MM.1S (cell line): ENCODE measurements at regions not wholly inside any gene's neighbourhood (a gene's known extent, or its start where the extent isn't known, plus 50 kb on each side); places are given as distances from the start of the nearest gene placed in this dataset.
A peak's percentile ranks its signal among the peaks of the same experiment; 100 is the strongest.
"Not testable (repeated sequence)": the region's sequence is repeated elsewhere in the genome, so short reads cannot be mapped to it uniquely, and the experiment has no call there.

Experiments
- DNase-seq: peaks from one replicate; pipeline ENCODE4 v3.0.0-alpha.2; 2015
- H2AFZ ChIP-seq: fragments of 300-600 bp; sonication (generic); 2 replicates; pipeline ENCODE4 v1.6.0; 2016; ENCODE audit warnings: antibody characterized with exemption, low read length
- H3F3A ChIP-seq: fragments of 300-600 bp; sonication (generic); 2 replicates; pipeline ENCODE4 v1.6.1; 2016; ENCODE audit warnings: mild to moderate bottlenecking, antibody characterized with exemption, low read length, moderate library complexity, mixed read lengths; ENCODE audit not compliant: insufficient read depth
- H3K27ac ChIP-seq: fragments of 300-600 bp; sonication (generic); 2 replicates; pipeline ENCODE4 v1.5.1; 2016; ENCODE audit warnings: mild to moderate bottlenecking, low read length
- H3K27me3 ChIP-seq: fragments of 300-600 bp; sonication (generic); replicated peaks from 2 replicates; pipeline ENCODE4 v1.6.0; 2016; ENCODE audit warnings: low read length; ENCODE audit not compliant: insufficient read depth
- H3K36me3 ChIP-seq: fragments of 300-600 bp; sonication (generic); replicated peaks from 2 replicates; pipeline ENCODE4 v1.6.1; 2016; ENCODE audit warnings: mild to moderate bottlenecking, low read length, mixed read lengths; ENCODE audit not compliant: insufficient read depth
- H3K4me1 ChIP-seq: fragments of 300-600 bp; sonication (generic); 2 replicates; pipeline ENCODE4 v1.6.1; 2016; ENCODE audit warnings: low read length, mixed read lengths
- H3K4me2 ChIP-seq: fragments of 300-600 bp; sonication (generic); 2 replicates; pipeline ENCODE4 v1.6.0; 2016; ENCODE audit warnings: low read depth, low read length
- H3K4me3 ChIP-seq: fragments of 300-600 bp; sonication (generic); 2 replicates; pipeline ENCODE4 v1.5.1; 2016; ENCODE audit warnings: low read length, mixed read lengths
- H3K79me2 ChIP-seq: fragments of 300-600 bp; sonication (generic); 2 replicates; pipeline ENCODE4 v1.6.1; 2016; ENCODE audit warnings: mixed run types, low read length, mixed read lengths
- H3K9ac ChIP-seq: fragments of 300-600 bp; sonication (generic); 2 replicates; pipeline ENCODE4 v1.6.1; 2016; ENCODE audit warnings: low read length, mixed read lengths
- H3K9me2 ChIP-seq: fragments of 300-600 bp; sonication (generic); replicated peaks from 2 replicates; pipeline ENCODE4 v1.6.1; 2016; ENCODE audit warnings: mild to moderate bottlenecking, low read length, mixed read lengths; ENCODE audit not compliant: insufficient read depth
- H3K9me3 ChIP-seq: fragments of 300-600 bp; sonication (generic); replicated peaks from 2 replicates; pipeline ENCODE4 v1.6.1; 2016; ENCODE audit warnings: mild to moderate bottlenecking, low read length, mixed read lengths; ENCODE audit not compliant: insufficient read depth
- H4K20me1 ChIP-seq: fragments of 300-600 bp; sonication (generic); 2 replicates; pipeline ENCODE4 v1.6.1; 2016; ENCODE audit warnings: mild to moderate bottlenecking, low read length, moderate library complexity, mixed read lengths; ENCODE audit not compliant: insufficient read depth
- EZH2 ChIP-seq: fragments of 300-600 bp; sonication (generic); optimal IDR thresholded peaks from 2 replicates; pipeline ENCODE3; 2017; ENCODE audit warnings: low read depth, mild to moderate bottlenecking, antibody characterized with exemption, low read length, mixed read lengths
- EZH2phosphoT487 ChIP-seq: fragments of 300-600 bp; sonication (generic); IDR thresholded peaks from 2 replicates; pipeline ENCODE4 v1.6.1; 2018; ENCODE audit warnings: antibody characterized with exemption, low read length
- TF ChIP-seq, protein P1 (sequence below): fragments of 300-600 bp; sonication (generic); IDR thresholded peaks from 2 replicates; pipeline ENCODE4 v1.5.1; 2016; ENCODE audit warnings: antibody characterized with exemption, low read length, mixed read lengths

DNA sequence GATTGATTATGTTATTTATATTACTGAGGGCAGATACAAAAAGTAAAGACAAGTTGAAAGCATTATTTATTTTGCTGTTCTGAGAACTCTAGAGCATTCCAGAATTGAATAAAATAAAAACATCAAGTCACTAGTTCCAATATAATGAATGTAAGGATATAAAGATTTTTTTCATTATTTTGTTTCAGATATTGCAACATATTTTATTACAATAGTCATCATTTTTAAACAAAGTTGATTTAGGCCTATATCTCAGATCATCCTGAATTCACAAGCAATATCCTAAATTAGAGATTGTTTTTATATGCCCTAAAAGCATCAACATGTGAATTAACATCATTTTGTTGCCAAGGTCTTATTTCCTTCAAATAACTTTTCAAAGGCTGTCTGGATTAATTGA, 535.6 kb upstream of the KCND2 start:
- no peaks in the 10 kb centered on the region for H3K79me2 ChIP-seq
- H3K4me1 ChIP-seq, result no peaks in the 10 kb centered on the region
- H3K27me3 ChIP-seq, result no peaks in the 10 kb centered on the region
- H3F3A ChIP-seq, result no peaks in the 10 kb centered on the region
- TF ChIP-seq EZH2phosphoT487 (no peak), EZH2 (no peak)
- TF ChIP-seq, protein P1, sequence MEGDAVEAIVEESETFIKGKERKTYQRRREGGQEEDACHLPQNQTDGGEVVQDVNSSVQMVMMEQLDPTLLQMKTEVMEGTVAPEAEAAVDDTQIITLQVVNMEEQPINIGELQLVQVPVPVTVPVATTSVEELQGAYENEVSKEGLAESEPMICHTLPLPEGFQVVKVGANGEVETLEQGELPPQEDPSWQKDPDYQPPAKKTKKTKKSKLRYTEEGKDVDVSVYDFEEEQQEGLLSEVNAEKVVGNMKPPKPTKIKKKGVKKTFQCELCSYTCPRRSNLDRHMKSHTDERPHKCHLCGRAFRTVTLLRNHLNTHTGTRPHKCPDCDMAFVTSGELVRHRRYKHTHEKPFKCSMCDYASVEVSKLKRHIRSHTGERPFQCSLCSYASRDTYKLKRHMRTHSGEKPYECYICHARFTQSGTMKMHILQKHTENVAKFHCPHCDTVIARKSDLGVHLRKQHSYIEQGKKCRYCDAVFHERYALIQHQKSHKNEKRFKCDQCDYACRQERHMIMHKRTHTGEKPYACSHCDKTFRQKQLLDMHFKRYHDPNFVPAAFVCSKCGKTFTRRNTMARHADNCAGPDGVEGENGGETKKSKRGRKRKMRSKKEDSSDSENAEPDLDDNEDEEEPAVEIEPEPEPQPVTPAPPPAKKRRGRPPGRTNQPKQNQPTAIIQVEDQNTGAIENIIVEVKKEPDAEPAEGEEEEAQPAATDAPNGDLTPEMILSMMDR, result no peak
- no peaks in the 10 kb centered on the region for H3K9me2 ChIP-seq
- no peaks in the 10 kb centered on the region; the same call in 1 of the 2 replicates for H3K36me3 ChIP-seq
- H2AFZ ChIP-seq, result no peak overlapping the region
- H4K20me1 ChIP-seq, result no peaks in the 10 kb centered on the region
- H3K4me2 ChIP-seq, result no peak overlapping the region
- H3K4me3 ChIP-seq, result no peak overlapping the region
- no peaks in the 10 kb centered on the region for H3K9me3 ChIP-seq
- no peak for DNase-seq
- H3K9ac ChIP-seq, result no peak overlapping the region
- no peak overlapping the region for H3K27ac ChIP-seq

DNA sequence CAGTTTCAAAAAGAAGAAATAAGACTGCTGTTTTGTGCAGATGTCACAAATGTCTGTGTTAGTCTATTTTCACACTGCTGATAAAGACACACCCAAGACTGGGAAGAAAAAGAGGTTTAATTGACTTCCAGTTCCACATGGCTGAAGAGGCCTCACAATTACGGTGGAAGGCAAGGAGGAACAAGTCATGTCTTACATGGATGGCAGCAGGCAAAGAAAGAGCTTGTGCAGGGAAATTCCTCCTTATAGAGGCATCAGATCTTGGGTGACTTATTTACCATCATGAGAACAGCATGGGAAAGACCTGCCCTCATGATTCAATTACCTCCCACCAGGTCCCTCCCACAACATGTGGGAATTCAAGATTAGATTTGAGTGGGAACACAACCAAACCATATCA, 527.7 kb upstream of the KCND2 start:
- not testable (repeated sequence) for H3K36me3 ChIP-seq, H4K20me1 ChIP-seq, H3K27me3 ChIP-seq, H3K4me2 ChIP-seq, H3K79me2 ChIP-seq, H3K4me3 ChIP-seq, H2AFZ ChIP-seq, H3F3A ChIP-seq, H3K27ac ChIP-seq, H3K9ac ChIP-seq, H3K9me2 ChIP-seq, DNase-seq, H3K9me3 ChIP-seq
- peaks cover 10% of the 10 kb centered on the region for H3K4me1 ChIP-seq

GRCh38 chr7:119748251-119748860, 524.6 kb upstream of the KCND2 start:
- H3K27ac ChIP-seq, result no peak overlapping the region

GRCh38 chr7:119748991-119749390, 524.0 kb upstream of the KCND2 start:
- Histone ChIP-seq H3K4me3 (no peak overlapping the region), H3F3A (no peaks in the 10 kb centered on the region), H2AFZ (no peak overlapping the region), H4K20me1 (no peaks in the 10 kb centered on the region), H3K9ac (no peak overlapping the region), H3K9me2 (no peaks in the 10 kb centered on the region), H3K27ac (no peak overlapping the region), H3K4me2 (0 out of 2 replicates have a peak overlapping the region, but pooled peaks have one; percentile 2), H3K36me3 (no peaks in the 10 kb centered on the region), H3K4me1 (peaks cover 10% of the 10 kb centered on the region), H3K79me2 (no peaks in the 10 kb centered on the region), H3K9me3 (no peaks in the 10 kb centered on the region), H3K27me3 (no peaks in the 10 kb centered on the region)
- no peak for DNase-seq
- no peak for TF ChIP-seq EZH2phosphoT487
- TF ChIP-seq EZH2, result no peak
- TF ChIP-seq, protein P1, result no peak

More at GRCh38 chr7:119748251-119748860, 524.6 kb upstream of the KCND2 start:
- Histone ChIP-seq H3K36me3 (no peaks in the 10 kb centered on the region), H3K4me3 (no peak overlapping the region), H3K9me2 (no peaks in the 10 kb centered on the region), H3K9ac (no peak overlapping the region), H3K4me1 (peaks cover 10% of the 10 kb centered on the region), H4K20me1 (no peaks in the 10 kb centered on the region), H3K27me3 (no peaks in the 10 kb centered on the region), H3F3A (no peaks in the 10 kb centered on the region), H2AFZ (no peak overlapping the region), H3K79me2 (no peaks in the 10 kb centered on the region), H3K4me2 (no peak overlapping the region), H3K9me3 (no peaks in the 10 kb centered on the region)
- no peak for DNase-seq
- TF ChIP-seq, protein P1, result no peak
- no peak for TF ChIP-seq EZH2
- no peak for TF ChIP-seq EZH2phosphoT487
